ENCODE measurements at regions not wholly inside any gene's neighbourhood (a gene's known extent, or its start where the extent isn't known, plus 50 kb on each side); places are given as distances from the start of the nearest gene placed in this dataset.

GRCh38 chr14:65840118-65840751 lies 427.7 kb downstream of the FUT8 start:
- no peaks in the 10 kb centered on the region for H3K27me3 ChIP-seq (ENCODE audit: insufficient read depth, low read length, poor library complexity)
- TF ChIP-seq CTCF (IDR thresholded peaks at IDR 0.05; ENCODE audit: borderline replicate concordance, extremely low read depth, low read length, poor library complexity, severe bottlenecking): no peak
- TF ChIP-seq EZH2 (IDR thresholded peaks at IDR 0.05; ENCODE audit: borderline replicate concordance, low read depth, low read length, severe bottlenecking): no peak
- no peaks in the 10 kb centered on the region for H3K9me3 ChIP-seq (ENCODE audit: insufficient read depth, low read length, severe bottlenecking)
- peak overlapping the region; percentile 33; the same call in 1 of the 2 replicates for H2AFZ ChIP-seq (ENCODE audit: low read depth, low read length)
- H3K79me2 ChIP-seq (ENCODE audit: insufficient read depth, low read length): no peaks in the 10 kb centered on the region
- peak overlapping the region; percentile 62 for H3K27ac ChIP-seq (ENCODE audit: low read length)
- DNase-seq: no peak
- peaks cover 58% of the 10 kb centered on the region for H3K4me1 ChIP-seq (ENCODE audit: insufficient read depth, low read length)
- H3K36me3 ChIP-seq (ENCODE audit: insufficient read depth, low read length): no peaks in the 10 kb centered on the region
- H4K20me1 ChIP-seq (ENCODE audit: insufficient read depth, low read length): no peaks in the 10 kb centered on the region
- no peak overlapping the region for H3K4me3 ChIP-seq (ENCODE audit: low read depth in 1 of 2, low read length in 2 of 2)
- H3K9ac ChIP-seq (ENCODE audit: low read depth, low read length): no peak overlapping the region
- no peak overlapping the region for H3K4me2 ChIP-seq (ENCODE audit: insufficient read depth, low read length)
- ATAC-seq (ENCODE audit: insufficient read depth, low read depth): peak; percentile 42; the same call in 2 of the 3 replicates

GRCh38 chr14:65840786-65841185 lies 428.3 kb downstream of the FUT8 start:
- DNase-seq (no peak), ATAC-seq (ENCODE audit: insufficient read depth, low read depth) (no peak)
- no peak overlapping the region for H3K9ac ChIP-seq (ENCODE audit: low read depth, low read length)
- H2AFZ ChIP-seq (ENCODE audit: low read depth, low read length): peak overlapping the region; percentile 20; the same call in 1 of the 2 replicates
- peaks cover 63% of the 10 kb centered on the region for H3K4me1 ChIP-seq (ENCODE audit: insufficient read depth, low read length)
- no peaks in the 10 kb centered on the region for H3K9me3 ChIP-seq (ENCODE audit: insufficient read depth, low read length, severe bottlenecking)
- peak overlapping the region; percentile 62 for H3K27ac ChIP-seq (ENCODE audit: low read length)
- no peak overlapping the region for H3K4me2 ChIP-seq (ENCODE audit: insufficient read depth, low read length)
- no peaks in the 10 kb centered on the region for H3K27me3 ChIP-seq (ENCODE audit: insufficient read depth, low read length, poor library complexity)
- TF ChIP-seq EZH2 (IDR thresholded peaks at IDR 0.05; ENCODE audit: borderline replicate concordance, low read depth, low read length, severe bottlenecking): no peak
- no peak for TF ChIP-seq CTCF (IDR thresholded peaks at IDR 0.05; ENCODE audit: borderline replicate concordance, extremely low read depth, low read length, poor library complexity, severe bottlenecking)
- no peaks in the 10 kb centered on the region for H3K36me3 ChIP-seq (ENCODE audit: insufficient read depth, low read length)
- no peak overlapping the region for H3K4me3 ChIP-seq (ENCODE audit: low read depth in 1 of 2, low read length in 2 of 2)
- no peaks in the 10 kb centered on the region for H4K20me1 ChIP-seq (ENCODE audit: insufficient read depth, low read length)
- no peaks in the 10 kb centered on the region for H3K79me2 ChIP-seq (ENCODE audit: insufficient read depth, low read length)

GRCh38 chr14:65846196-65846868 lies 433.8 kb downstream of the FUT8 start:
- peak overlapping the region; percentile 99 for H3K27ac ChIP-seq (ENCODE audit: low read length)

More at GRCh38 chr14:65846196-65846868, 433.8 kb downstream of the FUT8 start:
- no peaks in the 10 kb centered on the region for H3K9me3 ChIP-seq (ENCODE audit: insufficient read depth, low read length, severe bottlenecking)
- peak overlapping the region; percentile 67 for H3K9ac ChIP-seq (ENCODE audit: low read depth, low read length)
- no peaks in the 10 kb centered on the region for H3K79me2 ChIP-seq (ENCODE audit: insufficient read depth, low read length)
- no peaks in the 10 kb centered on the region for H3K36me3 ChIP-seq (ENCODE audit: insufficient read depth, low read length)
- DNase-seq: no peak
- TF ChIP-seq EZH2 (IDR thresholded peaks at IDR 0.05; ENCODE audit: borderline replicate concordance, low read depth, low read length, severe bottlenecking) (no peak), CTCF (IDR thresholded peaks at IDR 0.05; ENCODE audit: borderline replicate concordance, extremely low read depth, low read length, poor library complexity, severe bottlenecking) (no peak)
- peak overlapping the region; percentile 1; the same call in 1 of the 2 replicates for H2AFZ ChIP-seq (ENCODE audit: low read depth, low read length)
- H4K20me1 ChIP-seq (ENCODE audit: insufficient read depth, low read length): no peaks in the 10 kb centered on the region
- ATAC-seq (ENCODE audit: insufficient read depth, low read depth): peak; percentile 25
- H3K4me1 ChIP-seq (ENCODE audit: insufficient read depth, low read length): peaks cover 82% of the 10 kb centered on the region
- peak overlapping the region; percentile 57 for H3K4me2 ChIP-seq (ENCODE audit: insufficient read depth, low read length)
- no peaks in the 10 kb centered on the region for H3K27me3 ChIP-seq (ENCODE audit: insufficient read depth, low read length, poor library complexity)
- H3K4me3 ChIP-seq (ENCODE audit: low read depth in 1 of 2, low read length in 2 of 2): peak overlapping the region in 1 of 2 experiments; percentile 32; a peak in 2 of 4 replicates
